Neural progenitor cell (in vitro differentiated cells): ENCODE measurements at regions not wholly inside any gene's neighbourhood (a gene's known extent, or its start where the extent isn't known, plus 50 kb on each side); places are given as distances from the start of the nearest gene placed in this dataset.

ENCODE experiments used
- DNase-seq: peaks from one replicate; pipeline ENCODE4 v3.0.0-alpha.2; 2016; ENCODE audit warnings: low spot score
- H2AFZ ChIP-seq: fragments of 200-600 bp; sonication (generic); replicated peaks from 2 replicates; pipeline ENCODE4 v1.6.1; 2016; ENCODE audit warnings: antibody characterized with exemption
- H3F3A ChIP-seq: fragments of 200-600 bp; sonication (generic); 2 replicates; pipeline ENCODE4 v1.6.1; 2016; ENCODE audit warnings: antibody characterized with exemption, low read depth
- H3K27ac ChIP-seq: fragments of 200-600 bp; sonication (generic); 2 replicates; pipeline ENCODE4 v1.5.1; 2016; ENCODE audit warnings: mild to moderate bottlenecking
- H3K27me3 ChIP-seq: fragments of 200-600 bp; sonication (generic); 2 replicates; pipeline ENCODE4 v1.6.1; 2016; ENCODE audit warnings: mild to moderate bottlenecking, moderate library complexity
- H3K36me3 ChIP-seq: fragments of 200-600 bp; sonication (generic); 2 replicates; pipeline ENCODE4 v1.5.1; 2016
- H3K4me1 ChIP-seq: fragments of 200-600 bp; sonication (generic); 2 replicates; pipeline ENCODE4 v1.6.1; 2016; ENCODE audit warnings: mixed run types
- H3K4me2 ChIP-seq: fragments of 200-600 bp; sonication (generic); 2 replicates; pipeline ENCODE4 v1.6.1; 2016
- H3K4me3 ChIP-seq: fragments of 200-600 bp; sonication (generic); 2 replicates; pipeline ENCODE4 v1.5.1; 2016
- H3K79me2 ChIP-seq: fragments of 200-600 bp; sonication (generic); 2 replicates; pipeline ENCODE4 v1.6.1; 2016; ENCODE audit warnings: low read depth
- H3K9ac ChIP-seq: fragments of 200-600 bp; sonication (generic); 2 replicates; pipeline ENCODE4 v1.6.1; 2016
- H3K9me3 ChIP-seq: fragments of 200-600 bp; sonication (generic); 2 replicates; pipeline ENCODE4 v1.5.1; 2016; ENCODE audit warnings: low read depth
- H4K20me1 ChIP-seq: fragments of 200-600 bp; sonication (generic); 2 replicates; pipeline ENCODE4 v1.6.1; 2016; ENCODE audit warnings: low read depth
- H3K27ac Mint-ChIP-seq: 3 replicates; pipeline ENCODE4 v1.8.0; 2021; ENCODE audit warnings: mixed read lengths
- H3K27me3 Mint-ChIP-seq: 2 replicates; pipeline ENCODE4 v1.8.0; 2022; ENCODE audit warnings: low read depth, mild to moderate bottlenecking, inconsistent platforms, moderate library complexity, mixed read lengths; ENCODE audit not compliant: insufficient read depth
- H3K36me3 Mint-ChIP-seq: 3 replicates; pipeline ENCODE4 v1.8.0; 2021; ENCODE audit warnings: mixed read lengths
- H3K4me1 Mint-ChIP-seq: 3 replicates; pipeline ENCODE4 v1.8.0; 2021; ENCODE audit warnings: mixed read lengths
- H3K4me3 Mint-ChIP-seq: 3 replicates; pipeline ENCODE4 v1.8.0; 2021; ENCODE audit warnings: mild to moderate bottlenecking, moderate library complexity, mixed read lengths
- H3K9me3 Mint-ChIP-seq: 3 replicates; pipeline ENCODE4 v1.8.0; 2020; ENCODE audit warnings: mixed read lengths
- CTCF ChIP-seq: fragments of 200-600 bp; sonication (generic); IDR thresholded peaks from 2 replicates; pipeline ENCODE4 v1.5.1; 2017; ENCODE audit warnings: antibody characterized with exemption, mild to moderate bottlenecking
- EZH2 ChIP-seq: fragments of 200-600 bp; sonication (generic); IDR thresholded peaks from 2 replicates; pipeline ENCODE4 v1.6.1; 2017; ENCODE audit warnings: antibody characterized with exemption, mild to moderate bottlenecking, moderate library complexity
- EZH2phosphoT487 ChIP-seq: fragments of 200-600 bp; sonication (generic); IDR thresholded peaks from 2 replicates; pipeline ENCODE4 v1.6.1; 2017; ENCODE audit warnings: antibody characterized with exemption

- DNase-seq, result no peak
- no peak for TF ChIP-seq EZH2
- TF ChIP-seq EZH2phosphoT487, result no peak
- no peak for TF ChIP-seq CTCF
- no peaks in the 10 kb centered on the region for H3K79me2 ChIP-seq
- H4K20me1 ChIP-seq, result no peaks in the 10 kb centered on the region
- Mint-ChIP-seq H3K27me3 (peaks cover 2% of the 10 kb centered on the region), H3K9me3 (no peaks in the 10 kb centered on the region), H3K4me3 (no peak overlapping the region), H3K27ac (no peak overlapping the region), H3K36me3 (no peaks in the 10 kb centered on the region), H3K4me1 (peaks cover 5% of the 10 kb centered on the region)
- H3K27ac ChIP-seq, result no peak overlapping the region
- H2AFZ ChIP-seq, result no peak overlapping the region
- H3K36me3 ChIP-seq, result no peaks in the 10 kb centered on the region
- H3K4me1 ChIP-seq, result no peaks in the 10 kb centered on the region
- H3K4me2 ChIP-seq, result no peak overlapping the region
- H3K9me3 ChIP-seq, result no peaks in the 10 kb centered on the region
- H3K4me3 ChIP-seq, result no peak overlapping the region
- H3K9ac ChIP-seq, result no peak overlapping the region
- no peaks in the 10 kb centered on the region for H3F3A ChIP-seq
- H3K27me3 ChIP-seq, result no peaks in the 10 kb centered on the region
These were observed 116.3 kb downstream of the RPL22L1 start for GRCh38 chr3:170753421-170754310.

GRCh38 chr3:170752571-170753155, 117.3 kb downstream of the RPL22L1 start:
- Histone ChIP-seq H4K20me1 (no peaks in the 10 kb centered on the region), H3K9ac (no peak overlapping the region), H3K4me1 (no peaks in the 10 kb centered on the region), H3F3A (no peaks in the 10 kb centered on the region), H3K36me3 (no peaks in the 10 kb centered on the region), H3K4me2 (no peak overlapping the region), H3K27ac (no peak overlapping the region), H3K9me3 (no peaks in the 10 kb centered on the region), H3K27me3 (no peaks in the 10 kb centered on the region), H2AFZ (no peak overlapping the region), H3K79me2 (no peaks in the 10 kb centered on the region), H3K4me3 (no peak overlapping the region)
- TF ChIP-seq CTCF, result no peak
- TF ChIP-seq EZH2, result no peak
- no peak for TF ChIP-seq EZH2phosphoT487
- peaks cover 2% of the 10 kb centered on the region for H3K27me3 Mint-ChIP-seq
- no peak overlapping the region for H3K27ac Mint-ChIP-seq
- H3K4me1 Mint-ChIP-seq, result peaks cover 5% of the 10 kb centered on the region
- no peaks in the 10 kb centered on the region for H3K36me3 Mint-ChIP-seq
- H3K9me3 Mint-ChIP-seq, result no peaks in the 10 kb centered on the region
- H3K4me3 Mint-ChIP-seq, result no peak overlapping the region
- DNase-seq, result no peak

GRCh38 chr3:170751899-170752293, 118.1 kb downstream of the RPL22L1 start:
- Mint-ChIP-seq H3K27ac (no peak overlapping the region), H3K36me3 (no peaks in the 10 kb centered on the region), H3K9me3 (no peaks in the 10 kb centered on the region), H3K27me3 (no peaks in the 10 kb centered on the region), H3K4me1 (peaks cover 5% of the 10 kb centered on the region), H3K4me3 (no peak overlapping the region)
- H3K4me2 ChIP-seq, result no peak overlapping the region
- H3K4me3 ChIP-seq, result no peak overlapping the region
- no peaks in the 10 kb centered on the region for H3K27me3 ChIP-seq
- no peaks in the 10 kb centered on the region for H4K20me1 ChIP-seq
- H3F3A ChIP-seq, result no peaks in the 10 kb centered on the region
- no peaks in the 10 kb centered on the region for H3K79me2 ChIP-seq
- H3K4me1 ChIP-seq, result no peaks in the 10 kb centered on the region
- no peaks in the 10 kb centered on the region for H3K36me3 ChIP-seq
- H3K9me3 ChIP-seq, result no peaks in the 10 kb centered on the region
- no peak overlapping the region for H3K9ac ChIP-seq
- TF ChIP-seq EZH2 (no peak), CTCF (no peak), EZH2phosphoT487 (no peak)
- H3K27ac ChIP-seq, result no peak overlapping the region
- DNase-seq, result no peak
- H2AFZ ChIP-seq, result no peak overlapping the region
